ENCODE measurements at regions not wholly inside any gene's neighbourhood (a gene's known extent, or its start where the extent isn't known, plus 50 kb on each side); places are given as distances from the start of the nearest gene placed in this dataset.

DNA sequence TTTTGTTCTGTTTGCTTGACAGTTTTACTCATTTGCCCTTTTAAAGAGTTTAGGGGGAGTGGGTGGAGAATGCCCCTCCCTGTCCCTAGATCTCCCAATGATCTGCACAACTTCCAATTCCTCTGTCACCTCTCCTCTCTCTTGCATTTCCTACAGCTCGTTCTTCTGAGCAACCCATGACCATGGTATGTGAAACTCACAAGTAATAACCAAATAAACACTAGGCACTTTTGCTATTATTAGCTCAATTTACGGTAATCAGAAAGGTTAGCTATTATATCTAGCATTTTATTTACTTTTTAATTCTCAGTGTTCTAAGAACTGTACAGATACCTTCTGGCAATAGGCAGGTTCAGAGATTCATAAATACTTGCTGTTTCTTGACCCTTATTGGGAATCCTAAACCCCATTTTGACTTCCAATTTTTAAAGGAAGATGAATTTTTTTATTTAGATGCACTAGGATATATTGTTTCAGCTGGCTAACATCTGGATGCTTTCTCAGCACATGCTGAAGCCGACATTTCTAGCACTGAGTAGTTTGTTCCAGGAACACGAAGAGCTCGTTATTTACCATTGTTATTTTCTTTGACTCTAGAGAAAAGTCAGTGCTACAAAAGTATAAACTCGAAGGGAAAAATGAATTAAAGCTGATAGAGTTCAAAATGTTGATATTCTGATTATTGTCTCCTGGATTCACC lies 194.7 kb upstream of the TLL1 start:
- TF ChIP-seq ZNF138 (tag by site-specific recombination; IDR thresholded peaks at IDR 0.05; ENCODE audit: borderline replicate concordance) (no peak), ZNF394 (tag by site-specific recombination; IDR thresholded peaks at IDR 0.05; ENCODE audit: borderline replicate concordance) (no peak), ZNF776 (tag by site-specific recombination; IDR thresholded peaks at IDR 0.05; ENCODE audit: borderline replicate concordance) (no peak), ZNF658 (tag by site-specific recombination; IDR thresholded peaks at IDR 0.05) (no peak), ZNF423 (tag by site-specific recombination; IDR thresholded peaks at IDR 0.05) (no peak), ZNF140 (tag by site-specific recombination; IDR thresholded peaks at IDR 0.05) (no peak), ZNF274 (IDR thresholded peaks at IDR 0.05; ENCODE audit: low read length) (no peak), ZNF274 (tag by site-specific recombination; IDR thresholded peaks at IDR 0.05; ENCODE audit: borderline replicate concordance) (no peak)
- TF ChIP-seq, protein P1, sequence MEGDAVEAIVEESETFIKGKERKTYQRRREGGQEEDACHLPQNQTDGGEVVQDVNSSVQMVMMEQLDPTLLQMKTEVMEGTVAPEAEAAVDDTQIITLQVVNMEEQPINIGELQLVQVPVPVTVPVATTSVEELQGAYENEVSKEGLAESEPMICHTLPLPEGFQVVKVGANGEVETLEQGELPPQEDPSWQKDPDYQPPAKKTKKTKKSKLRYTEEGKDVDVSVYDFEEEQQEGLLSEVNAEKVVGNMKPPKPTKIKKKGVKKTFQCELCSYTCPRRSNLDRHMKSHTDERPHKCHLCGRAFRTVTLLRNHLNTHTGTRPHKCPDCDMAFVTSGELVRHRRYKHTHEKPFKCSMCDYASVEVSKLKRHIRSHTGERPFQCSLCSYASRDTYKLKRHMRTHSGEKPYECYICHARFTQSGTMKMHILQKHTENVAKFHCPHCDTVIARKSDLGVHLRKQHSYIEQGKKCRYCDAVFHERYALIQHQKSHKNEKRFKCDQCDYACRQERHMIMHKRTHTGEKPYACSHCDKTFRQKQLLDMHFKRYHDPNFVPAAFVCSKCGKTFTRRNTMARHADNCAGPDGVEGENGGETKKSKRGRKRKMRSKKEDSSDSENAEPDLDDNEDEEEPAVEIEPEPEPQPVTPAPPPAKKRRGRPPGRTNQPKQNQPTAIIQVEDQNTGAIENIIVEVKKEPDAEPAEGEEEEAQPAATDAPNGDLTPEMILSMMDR (tag by site-specific recombination; IDR thresholded peaks at IDR 0.05), result no peak
- TF ChIP-seq, protein P2, sequence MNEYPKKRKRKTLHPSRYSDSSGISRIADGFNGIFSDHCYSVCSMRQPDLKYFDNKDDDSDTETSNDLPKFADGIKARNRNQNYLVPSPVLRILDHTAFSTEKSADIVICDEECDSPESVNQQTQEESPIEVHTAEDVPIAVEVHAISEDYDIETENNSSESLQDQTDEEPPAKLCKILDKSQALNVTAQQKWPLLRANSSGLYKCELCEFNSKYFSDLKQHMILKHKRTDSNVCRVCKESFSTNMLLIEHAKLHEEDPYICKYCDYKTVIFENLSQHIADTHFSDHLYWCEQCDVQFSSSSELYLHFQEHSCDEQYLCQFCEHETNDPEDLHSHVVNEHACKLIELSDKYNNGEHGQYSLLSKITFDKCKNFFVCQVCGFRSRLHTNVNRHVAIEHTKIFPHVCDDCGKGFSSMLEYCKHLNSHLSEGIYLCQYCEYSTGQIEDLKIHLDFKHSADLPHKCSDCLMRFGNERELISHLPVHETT (tag by site-specific recombination; IDR thresholded peaks at IDR 0.05), result no peak
